ENCODE measurements at regions not wholly inside any gene's neighbourhood (a gene's known extent, or its start where the extent isn't known, plus 50 kb on each side); places are given as distances from the start of the nearest gene placed in this dataset.

DNA sequence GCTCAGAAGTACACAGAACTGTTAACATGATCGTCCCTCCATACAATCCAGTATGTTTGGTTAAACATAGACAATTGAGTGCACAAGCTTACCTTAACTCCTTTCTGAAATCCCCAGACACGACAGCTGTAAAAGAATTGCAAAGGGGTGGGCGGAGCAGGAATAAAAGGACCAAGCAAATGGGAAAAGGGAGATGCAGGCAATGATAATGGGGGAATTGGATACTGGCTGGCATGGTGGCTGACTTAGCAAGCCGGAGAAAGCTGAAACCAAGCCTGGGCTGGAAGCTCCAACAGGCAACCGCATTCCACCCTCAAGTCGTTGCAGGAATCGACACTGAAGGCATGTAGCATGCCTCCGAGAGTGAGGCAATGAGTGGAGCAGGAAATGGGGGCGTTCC is 96.8 kb upstream of the TMEM132C start:
- TF ChIP-seq, protein P1, sequence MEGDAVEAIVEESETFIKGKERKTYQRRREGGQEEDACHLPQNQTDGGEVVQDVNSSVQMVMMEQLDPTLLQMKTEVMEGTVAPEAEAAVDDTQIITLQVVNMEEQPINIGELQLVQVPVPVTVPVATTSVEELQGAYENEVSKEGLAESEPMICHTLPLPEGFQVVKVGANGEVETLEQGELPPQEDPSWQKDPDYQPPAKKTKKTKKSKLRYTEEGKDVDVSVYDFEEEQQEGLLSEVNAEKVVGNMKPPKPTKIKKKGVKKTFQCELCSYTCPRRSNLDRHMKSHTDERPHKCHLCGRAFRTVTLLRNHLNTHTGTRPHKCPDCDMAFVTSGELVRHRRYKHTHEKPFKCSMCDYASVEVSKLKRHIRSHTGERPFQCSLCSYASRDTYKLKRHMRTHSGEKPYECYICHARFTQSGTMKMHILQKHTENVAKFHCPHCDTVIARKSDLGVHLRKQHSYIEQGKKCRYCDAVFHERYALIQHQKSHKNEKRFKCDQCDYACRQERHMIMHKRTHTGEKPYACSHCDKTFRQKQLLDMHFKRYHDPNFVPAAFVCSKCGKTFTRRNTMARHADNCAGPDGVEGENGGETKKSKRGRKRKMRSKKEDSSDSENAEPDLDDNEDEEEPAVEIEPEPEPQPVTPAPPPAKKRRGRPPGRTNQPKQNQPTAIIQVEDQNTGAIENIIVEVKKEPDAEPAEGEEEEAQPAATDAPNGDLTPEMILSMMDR (conservative IDR thresholded peaks at IDR 0.05; ENCODE audit: low read length): no peak
- TF ChIP-seq EZH2phosphoT487 (IDR thresholded peaks at IDR 0.05; ENCODE audit: borderline replicate concordance, low read depth, low read length): no peak
